ENCODE measurements at regions not wholly inside any gene's neighbourhood (a gene's known extent, or its start where the extent isn't known, plus 50 kb on each side); places are given as distances from the start of the nearest gene placed in this dataset.

GRCh38 chr13:37944081-37944868 is 74.7 kb upstream of the TRPC4 start:
- DNase-seq (ENCODE audit: low read depth in 4 of 4, low spot score in 3 of 4): no peak

GRCh38 chr13:37942929-37943328 is 73.4 kb upstream of the TRPC4 start:
- DNase-seq (ENCODE audit: low read depth in 4 of 4, low spot score in 3 of 4): no peak

GRCh38 chr13:37934339-37935191 is 65.0 kb upstream of the TRPC4 start:
- no peak for DNase-seq (ENCODE audit: low read depth in 4 of 4, low spot score in 3 of 4)

- no peak for DNase-seq (ENCODE audit: low read depth in 4 of 4, low spot score in 3 of 4)
Measured at GRCh38 chr13:37929308-37929707, 59.7 kb upstream of the TRPC4 start.

- no peak for DNase-seq (ENCODE audit: low read depth in 4 of 4, low spot score in 3 of 4)
Measured at GRCh38 chr13:37927561-37927960, 58.0 kb upstream of the TRPC4 start.

GRCh38 chr13:37925878-37926473 is 56.4 kb upstream of the TRPC4 start:
- DNase-seq (ENCODE audit: low read depth in 4 of 4, low spot score in 3 of 4): no peak

GRCh38 chr13:37923236-37923635 is 53.7 kb upstream of the TRPC4 start:
- DNase-seq (ENCODE audit: low read depth in 4 of 4, low spot score in 3 of 4): no peak

- DNase-seq (ENCODE audit: low read depth in 4 of 4, low spot score in 3 of 4): no peak
Measured at GRCh38 chr13:37919329-37919880, 49.8 kb upstream of the TRPC4 start.

Data from right renal pelvis (tissue), 4 donors.